ENCODE measurements at regions not wholly inside any gene's neighbourhood (a gene's known extent, or its start where the extent isn't known, plus 50 kb on each side); places are given as distances from the start of the nearest gene placed in this dataset.

- CTCF ChIA-PET: no interaction called here
- DNase-seq: no peak
- no peak for TF ChIP-seq CTCF (IDR thresholded peaks at IDR 0.05; ENCODE audit: unreplicated experiment)
- no peak overlapping the region for H3K4me3 Mint-ChIP-seq (ENCODE audit: low read depth, unreplicated experiment)
- no peaks in the 10 kb centered on the region for H3K9me3 Mint-ChIP-seq (ENCODE audit: low read depth, unreplicated experiment)
- H3K36me3 Mint-ChIP-seq (ENCODE audit: insufficient read depth, unreplicated experiment): no peaks in the 10 kb centered on the region
- H3K4me1 Mint-ChIP-seq (ENCODE audit: low read depth, unreplicated experiment): no peaks in the 10 kb centered on the region
- no TSS peak for BruUV-seq (replicated peaks)
- H3K27ac Mint-ChIP-seq (ENCODE audit: unreplicated experiment): no peak overlapping the region
- no peaks in the 10 kb centered on the region for H3K27me3 Mint-ChIP-seq (ENCODE audit: unreplicated experiment)
- intact Hi-C loops (cut with micrococcal nuclease; ENCODE audit: unreplicated experiment): no loop called here
Measured at GRCh38 chr6:114595186-114595585, 252.4 kb upstream of the HS3ST5 start.

- no peaks in the 10 kb centered on the region for H3K27me3 Mint-ChIP-seq (ENCODE audit: unreplicated experiment)
- no peak for TF ChIP-seq CTCF (IDR thresholded peaks at IDR 0.05; ENCODE audit: unreplicated experiment)
- H3K36me3 Mint-ChIP-seq (ENCODE audit: insufficient read depth, unreplicated experiment): no peaks in the 10 kb centered on the region
- CTCF ChIA-PET: no interaction called here
- intact Hi-C loops (cut with micrococcal nuclease; ENCODE audit: unreplicated experiment): no loop called here
- BruUV-seq (replicated peaks): no TSS peak
- DNase-seq: no peak
- no peaks in the 10 kb centered on the region for H3K9me3 Mint-ChIP-seq (ENCODE audit: low read depth, unreplicated experiment)
- no peak overlapping the region for H3K27ac Mint-ChIP-seq (ENCODE audit: unreplicated experiment)
- H3K4me3 Mint-ChIP-seq (ENCODE audit: low read depth, unreplicated experiment): no peak overlapping the region
- H3K4me1 Mint-ChIP-seq (ENCODE audit: low read depth, unreplicated experiment): no peaks in the 10 kb centered on the region
Measured at GRCh38 chr6:114592506-114592905, 249.7 kb upstream of the HS3ST5 start.

GRCh38 chr6:114588726-114589125 is 245.9 kb upstream of the HS3ST5 start:
- no peaks in the 10 kb centered on the region for H3K4me1 Mint-ChIP-seq (ENCODE audit: low read depth, unreplicated experiment)
- no peaks in the 10 kb centered on the region for H3K9me3 Mint-ChIP-seq (ENCODE audit: low read depth, unreplicated experiment)
- intact Hi-C loops (cut with micrococcal nuclease; ENCODE audit: unreplicated experiment): no loop called here
- CTCF ChIA-PET: no interaction called here
- H3K36me3 Mint-ChIP-seq (ENCODE audit: insufficient read depth, unreplicated experiment): no peaks in the 10 kb centered on the region
- no peak for DNase-seq
- no peak overlapping the region for H3K27ac Mint-ChIP-seq (ENCODE audit: unreplicated experiment)
- no peak overlapping the region for H3K4me3 Mint-ChIP-seq (ENCODE audit: low read depth, unreplicated experiment)
- BruUV-seq (replicated peaks): no TSS peak
- H3K27me3 Mint-ChIP-seq (ENCODE audit: unreplicated experiment): no peaks in the 10 kb centered on the region
- no peak for TF ChIP-seq CTCF (IDR thresholded peaks at IDR 0.05; ENCODE audit: unreplicated experiment)

- intact Hi-C loops (cut with micrococcal nuclease; ENCODE audit: unreplicated experiment): no loop called here
- no peak for TF ChIP-seq CTCF (IDR thresholded peaks at IDR 0.05; ENCODE audit: unreplicated experiment)
- H3K27me3 Mint-ChIP-seq (ENCODE audit: unreplicated experiment): no peaks in the 10 kb centered on the region
- no peak overlapping the region for H3K27ac Mint-ChIP-seq (ENCODE audit: unreplicated experiment)
- H3K4me3 Mint-ChIP-seq (ENCODE audit: low read depth, unreplicated experiment): no peak overlapping the region
- H3K36me3 Mint-ChIP-seq (ENCODE audit: insufficient read depth, unreplicated experiment): no peaks in the 10 kb centered on the region
- BruUV-seq (replicated peaks): no TSS peak
- CTCF ChIA-PET: no interaction called here
- no peak for DNase-seq
- H3K9me3 Mint-ChIP-seq (ENCODE audit: low read depth, unreplicated experiment): no peaks in the 10 kb centered on the region
- no peaks in the 10 kb centered on the region for H3K4me1 Mint-ChIP-seq (ENCODE audit: low read depth, unreplicated experiment)
Measured at GRCh38 chr6:114586298-114586697, 243.5 kb upstream of the HS3ST5 start.

- H3K27ac Mint-ChIP-seq (ENCODE audit: unreplicated experiment): no peak overlapping the region
- intact Hi-C loops (cut with micrococcal nuclease; ENCODE audit: unreplicated experiment): no loop called here
- no peaks in the 10 kb centered on the region for H3K4me1 Mint-ChIP-seq (ENCODE audit: low read depth, unreplicated experiment)
- CTCF ChIA-PET: no interaction called here
- H3K4me3 Mint-ChIP-seq (ENCODE audit: low read depth, unreplicated experiment): no peak overlapping the region
- no TSS peak for BruUV-seq (replicated peaks)
- TF ChIP-seq CTCF (IDR thresholded peaks at IDR 0.05; ENCODE audit: unreplicated experiment): no peak
- H3K27me3 Mint-ChIP-seq (ENCODE audit: unreplicated experiment): no peaks in the 10 kb centered on the region
- H3K36me3 Mint-ChIP-seq (ENCODE audit: insufficient read depth, unreplicated experiment): no peaks in the 10 kb centered on the region
- no peaks in the 10 kb centered on the region for H3K9me3 Mint-ChIP-seq (ENCODE audit: low read depth, unreplicated experiment)
- DNase-seq: no peak
Measured at GRCh38 chr6:114581293-114581692, 238.5 kb upstream of the HS3ST5 start.

Data from Calu3 (cell line).